GM21360 (cell line): ENCODE measurements at regions not wholly inside any gene's neighbourhood (a gene's known extent, or its start where the extent isn't known, plus 50 kb on each side); places are given as distances from the start of the nearest gene placed in this dataset.

Experiments used
- ATAC-seq: cut with Tn5 transposase; IDR thresholded peaks from one replicate; pipeline ENCODE4 v1.9.1; 2021; ENCODE audit warnings: mild to moderate bottlenecking, moderate library complexity; ENCODE audit not compliant: unreplicated experiment

GRCh38 chr3:18740631-18741583 lies 315.8 kb upstream of the SATB1 start:
- ATAC-seq: peak; percentile 85

GRCh38 chr3:18739099-18739433 lies 313.9 kb upstream of the SATB1 start:
- ATAC-seq: no peak

- ATAC-seq: no peak
These were observed 313.4 kb upstream of the SATB1 start for GRCh38 chr3:18738393-18739098.

- ATAC-seq: no peak
These were observed 309.9 kb upstream of the SATB1 start for GRCh38 chr3:18735005-18735404.

GRCh38 chr3:18734309-18734708 lies 309.2 kb upstream of the SATB1 start:
- no peak for ATAC-seq

- ATAC-seq: no peak
These were observed 307.3 kb upstream of the SATB1 start for GRCh38 chr3:18732474-18732873.

- no peak for ATAC-seq
These were observed 305.4 kb upstream of the SATB1 start for GRCh38 chr3:18730491-18730890.

GRCh38 chr3:18729671-18730070 lies 304.5 kb upstream of the SATB1 start:
- ATAC-seq: no peak

- ATAC-seq: no peak
These were observed 300.7 kb upstream of the SATB1 start for GRCh38 chr3:18725668-18726407.

GRCh38 chr3:18724456-18724855 lies 299.3 kb upstream of the SATB1 start:
- ATAC-seq: no peak

GRCh38 chr3:18723206-18723810 lies 298.2 kb upstream of the SATB1 start:
- ATAC-seq: no peak

GRCh38 chr3:18720543-18720942 lies 295.4 kb upstream of the SATB1 start:
- ATAC-seq: no peak

GRCh38 chr3:18717598-18717997 lies 292.5 kb upstream of the SATB1 start:
- no peak for ATAC-seq

- no peak for ATAC-seq
These were observed 291.7 kb upstream of the SATB1 start for GRCh38 chr3:18716821-18717220.

- ATAC-seq: no peak
These were observed 291.0 kb upstream of the SATB1 start for GRCh38 chr3:18716101-18716500.

- ATAC-seq: no peak
These were observed 290.1 kb upstream of the SATB1 start for GRCh38 chr3:18715208-18715607.

GRCh38 chr3:18713577-18713951 lies 288.4 kb upstream of the SATB1 start:
- no peak for ATAC-seq

GRCh38 chr3:18712713-18713576 lies 287.8 kb upstream of the SATB1 start:
- ATAC-seq: no peak

- ATAC-seq: no peak
These were observed 279.2 kb upstream of the SATB1 start for GRCh38 chr3:18704326-18704725.

GRCh38 chr3:18703798-18704197 lies 278.7 kb upstream of the SATB1 start:
- ATAC-seq: no peak
